Panc1 (cell line): ENCODE measurements at regions not wholly inside any gene's neighbourhood (a gene's known extent, or its start where the extent isn't known, plus 50 kb on each side); places are given as distances from the start of the nearest gene placed in this dataset.

Experiments
- ATAC-seq: fragments of 200-7000 bp; cut with Tn5 transposase; 2 replicates; pipeline ENCODE4 v1.9.1; 2020; ENCODE audit warnings: mild to moderate bottlenecking, moderate library complexity
- BruUV-seq: library from RNA; stranded (reverse); fragments of 400-500 nt; replicated peaks from 2 replicates; lab custom pipeline; 2021; lab: Mats Ljungman, UMichigan
- CTCF ChIA-PET: fragments of 300-600 bp; sonication (Branson Sonifier 250); formaldehyde crosslinking; loops from one replicate; lab custom pipeline; 2022; ENCODE audit warnings: antibody characterized with exemption; lab: Charles Lee
- POLR2A ChIA-PET: fragments of 300-600 bp; sonication (Branson Sonifier 250); formaldehyde crosslinking; loops from one replicate; lab custom pipeline; 2022; ENCODE audit warnings: antibody characterized with exemption; lab: Charles Lee
- DNase-seq: peaks from one replicate; pipeline ENCODE4 v3.0.0-alpha.2; 2010; ENCODE audit warnings: low read depth, low spot score
- H3K27ac ChIP-seq: 2 replicates; pipeline ENCODE4 v1.5.1; 2011; ENCODE audit warnings: mild to moderate bottlenecking, low read length, inconsistent platforms
- H3K27me3 ChIP-seq: fragments of 200-500 bp; sonication (Bioruptor generic); 2 replicates; pipeline ENCODE4 v1.6.0; 2014; ENCODE audit warnings: low read length, inconsistent platforms; ENCODE audit not compliant: control insufficient read depth, insufficient read depth
- H3K36me3 ChIP-seq: fragments of 200-500 bp; sonication (Bioruptor generic); 2 replicates; pipeline ENCODE4 v1.5.1; 2014; ENCODE audit warnings: inconsistent platforms, mild to moderate bottlenecking, low read length, moderate library complexity; ENCODE audit not compliant: control insufficient read depth, insufficient read depth
- H3K4me1 ChIP-seq: 2 replicates; pipeline ENCODE4 v1.5.1; 2011; ENCODE audit warnings: inconsistent platforms, mild to moderate bottlenecking, low read length, moderate library complexity; ENCODE audit not compliant: control insufficient read depth, insufficient read depth
- H3K4me3 ChIP-seq, 2 experiments: 2 replicates each; pipeline ENCODE4 v1.5.1; 2011 to 2012; ENCODE audit warnings: low read depth in 2 of 2, low read length in 2 of 2, mild to moderate bottlenecking in 2 of 2, inconsistent platforms in 1 of 2, moderate library complexity in 1 of 2
- H3K9me3 ChIP-seq: fragments of 200-500 bp; sonication (Bioruptor generic); 2 replicates; pipeline ENCODE4 v1.5.1; 2014; ENCODE audit warnings: low read depth, mild to moderate bottlenecking, inconsistent platforms, low read length, moderate library complexity; ENCODE audit not compliant: control insufficient read depth, insufficient read depth
- CTCF ChIP-seq: fragments of 450-650 bp; IDR thresholded peaks from 2 replicates; pipeline ENCODE4 v1.5.1; 2017; ENCODE audit warnings: mild to moderate bottlenecking
- POLR2AphosphoS5 ChIP-seq: IDR thresholded peaks from 2 replicates; pipeline ENCODE4 v1.6.1; 2012; ENCODE audit warnings: mild to moderate bottlenecking, low read depth, low read length, moderate library complexity
- REST ChIP-seq, 2 experiments: IDR thresholded peaks; 2 replicates each; pipeline ENCODE4 v1.6.1; 2011 to 2012; ENCODE audit warnings: low read depth in 2 of 2, control low read depth in 1 of 2, low read length in 1 of 2, mild to moderate bottlenecking in 1 of 2, moderate library complexity in 1 of 2; ENCODE audit not compliant: insufficient read depth in 1 of 2
- SIN3A ChIP-seq: IDR thresholded peaks from 2 replicates; pipeline ENCODE4 v1.6.1; 2012; ENCODE audit warnings: low read depth, mild to moderate bottlenecking, low read length, moderate library complexity, borderline replicate concordance; ENCODE audit not compliant: insufficient read depth
- TCF7L2 ChIP-seq: IDR thresholded peaks from 2 replicates; pipeline ENCODE4 v1.6.1; 2011; ENCODE audit warnings: mild to moderate bottlenecking, low read depth, low read length, inconsistent platforms
- in situ Hi-C: cut with HindIII; loops from 2 replicates; pipeline ENCODE4 v1.10.0; 2016; ENCODE audit warnings: low sequenced_read_pairs, low pct_unique_long_range_greater_than_20kb
- intact Hi-C: fragments of 100-400 bp; cut with micrococcal nuclease; formaldehyde crosslinking; loops from one replicate; pipeline ENCODE4 v1.10.0; 2022; ENCODE audit not compliant: unreplicated experiment

- DNase-seq (no peak), ATAC-seq (no peak)
- no peaks in the 10 kb centered on the region for H3K27me3 ChIP-seq
- CTCF ChIA-PET, result no interaction called here
- H3K4me3 ChIP-seq, result no peak overlapping the region
- H3K36me3 ChIP-seq, result no peaks in the 10 kb centered on the region
- intact Hi-C loops (no loop called here), in situ Hi-C loops (no loop called here)
- H3K9me3 ChIP-seq, result no peaks in the 10 kb centered on the region
- H3K4me1 ChIP-seq, result no peaks in the 10 kb centered on the region
- POLR2A ChIA-PET, result no interaction called here
- H3K27ac ChIP-seq, result no peak overlapping the region
- no peak for TF ChIP-seq TCF7L2
- TF ChIP-seq SIN3A, result no peak
- no peak for TF ChIP-seq CTCF
- TF ChIP-seq REST (IDR thresholded peaks at IDR 0.05; ENCODE audit: insufficient read depth in 1 of 2, low read depth in 2 of 2, low read length in 1 of 2), result no peak
- no peak for TF ChIP-seq POLR2AphosphoS5
- BruUV-seq, result no TSS peak
Measured at GRCh38 chr17:33739714-33740113, 446.6 kb upstream of the ASIC2 start.

- Histone ChIP-seq H3K27me3 (peaks cover 6% of the 10 kb centered on the region), H3K4me3 (no peak overlapping the region), H3K36me3 (no peaks in the 10 kb centered on the region), H3K27ac (no peak overlapping the region), H3K4me1 (no peaks in the 10 kb centered on the region), H3K9me3 (no peaks in the 10 kb centered on the region)
- ChIA-PET CTCF (no interaction called here), POLR2A (interaction anchor here (0.6 kb wide), 2 partner anchors 100 to 569 kb away, joined by 3 to 6 read pairs; no protein-coding TSS in a partner anchor)
- no peak for DNase-seq
- BruUV-seq, result no TSS peak
- no peak for TF ChIP-seq SIN3A
- TF ChIP-seq REST (IDR thresholded peaks at IDR 0.05; ENCODE audit: insufficient read depth in 1 of 2, low read depth in 2 of 2, low read length in 1 of 2), result no peak
- TF ChIP-seq CTCF, result no peak
- TF ChIP-seq TCF7L2, result no peak
- TF ChIP-seq POLR2AphosphoS5, result no peak
- in situ Hi-C loops, result no loop called here
- intact Hi-C loops, result no loop called here
- ATAC-seq, result no peak
Measured at GRCh38 chr17:33745047-33745760, 452.1 kb upstream of the ASIC2 start.
